ENCODE measurements at regions not wholly inside any gene's neighbourhood (a gene's known extent, or its start where the extent isn't known, plus 50 kb on each side); places are given as distances from the start of the nearest gene placed in this dataset.

GRCh38 chr11:45436966-45437365, 150.8 kb upstream of the SYT13 start:
- no peak overlapping the region for H3K4me3 ChIP-seq (ENCODE audit: low read depth, low read length)
- H3K27me3 ChIP-seq (ENCODE audit: control insufficient read depth, insufficient read depth, low read length), result peaks cover 7% of the 10 kb centered on the region; the same call in 1 of the 2 replicates
- H3K36me3 ChIP-seq (ENCODE audit: control insufficient read depth, insufficient read depth, low read length), result no peaks in the 10 kb centered on the region
- ChIA-PET POLR2A (no interaction called here), CTCF (no interaction called here)
- no peak for TF ChIP-seq CTCF (IDR thresholded peaks at IDR 0.05; ENCODE audit: insufficient read depth, low read depth, low read length)
- no peak for DNase-seq (ENCODE audit: low read depth)

GRCh38 chr11:45436118-45436517, 150.0 kb upstream of the SYT13 start:
- Histone ChIP-seq H3K4me3 (ENCODE audit: low read depth, low read length) (no peak overlapping the region), H3K36me3 (ENCODE audit: control insufficient read depth, insufficient read depth, low read length) (no peaks in the 10 kb centered on the region), H3K27me3 (ENCODE audit: control insufficient read depth, insufficient read depth, low read length) (peaks cover 7% of the 10 kb centered on the region)
- POLR2A ChIA-PET, result no interaction called here
- no peak for TF ChIP-seq CTCF (IDR thresholded peaks at IDR 0.05; ENCODE audit: insufficient read depth, low read depth, low read length)
- CTCF ChIA-PET, result interaction anchor here (1.1 kb wide), 1 partner anchor 336 kb away, joined by 4 read pairs; no protein-coding TSS in a partner anchor
- no peak for DNase-seq (ENCODE audit: low read depth)

GRCh38 chr11:45435706-45436105, 149.6 kb upstream of the SYT13 start:
- H3K36me3 ChIP-seq (ENCODE audit: control insufficient read depth, insufficient read depth, low read length), result no peaks in the 10 kb centered on the region
- ChIA-PET POLR2A (no interaction called here), CTCF (interaction anchor here (1.1 kb wide), 1 partner anchor 336 kb away, joined by 4 read pairs; no protein-coding TSS in a partner anchor)
- H3K27me3 ChIP-seq (ENCODE audit: control insufficient read depth, insufficient read depth, low read length), result peaks cover 7% of the 10 kb centered on the region
- DNase-seq (ENCODE audit: low read depth), result no peak
- no peak overlapping the region for H3K4me3 ChIP-seq (ENCODE audit: low read depth, low read length)
- no peak for TF ChIP-seq CTCF (IDR thresholded peaks at IDR 0.05; ENCODE audit: insufficient read depth, low read depth, low read length)

- TF ChIP-seq CTCF (IDR thresholded peaks at IDR 0.05; ENCODE audit: insufficient read depth, low read depth, low read length), result no peak
Measured at GRCh38 chr11:45432910-45433309, 146.8 kb upstream of the SYT13 start.

DNA sequence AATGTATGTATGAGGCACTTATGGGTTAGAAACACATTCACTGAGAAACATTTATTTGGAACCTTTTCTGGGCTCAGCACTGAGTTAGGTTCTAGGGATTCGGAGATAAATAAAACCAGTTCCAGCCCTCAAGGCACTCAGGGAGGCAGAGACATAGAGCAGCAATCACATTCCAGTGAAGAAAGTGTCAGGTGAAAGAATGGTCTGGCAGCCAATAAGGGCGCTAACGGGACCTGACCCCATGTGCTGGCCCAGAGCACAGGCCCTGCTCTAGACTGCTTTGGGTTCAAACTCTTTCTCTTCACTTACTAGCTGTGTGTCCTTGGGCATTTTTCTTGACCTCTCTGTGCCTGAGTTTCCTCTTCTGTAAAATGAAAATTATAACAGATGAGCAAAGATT, 146.0 kb upstream of the SYT13 start:
- ChIA-PET CTCF (no interaction called here), POLR2A (no interaction called here)
- Histone ChIP-seq H3K4me3 (ENCODE audit: low read depth, low read length) (no peak overlapping the region), H3K36me3 (ENCODE audit: control insufficient read depth, insufficient read depth, low read length) (no peaks in the 10 kb centered on the region), H3K27me3 (ENCODE audit: control insufficient read depth, insufficient read depth, low read length) (peaks cover 11% of the 10 kb centered on the region)
- TF ChIP-seq CTCF (IDR thresholded peaks at IDR 0.05; ENCODE audit: insufficient read depth, low read depth, low read length), result no peak
- DNase-seq (ENCODE audit: low read depth), result no peak

More at GRCh38 chr11:45432910-45433309, 146.8 kb upstream of the SYT13 start:
- CTCF ChIA-PET, result no interaction called here
- Histone ChIP-seq H3K27me3 (ENCODE audit: control insufficient read depth, insufficient read depth, low read length) (peaks cover 11% of the 10 kb centered on the region), H3K36me3 (ENCODE audit: control insufficient read depth, insufficient read depth, low read length) (no peaks in the 10 kb centered on the region), H3K4me3 (ENCODE audit: low read depth, low read length) (no peak overlapping the region)
- no peak for DNase-seq (ENCODE audit: low read depth)
- POLR2A ChIA-PET, result no interaction called here

Data from BJ (cell line).